Fibroblast of pulmonary artery (primary cell): ENCODE measurements at regions not wholly inside any gene's neighbourhood (a gene's known extent, or its start where the extent isn't known, plus 50 kb on each side); places are given as distances from the start of the nearest gene placed in this dataset.
A peak's percentile ranks its signal among the peaks of the same experiment; 100 is the strongest.
"Not testable (repeated sequence)": the region's sequence is repeated elsewhere in the genome, so short reads cannot be mapped to it uniquely, and the experiment has no call there.

Experiments
- DNase-seq: peaks from one replicate; pipeline ENCODE4 v3.0.0-alpha.2; 2010; ENCODE audit warnings: low read depth
- H3K4me3 ChIP-seq: replicated peaks from 2 replicates; pipeline ENCODE4 v1.5.1; 2011; ENCODE audit warnings: low read depth, mild to moderate bottlenecking, control low read depth, low read length, moderate library complexity
- TF ChIP-seq, protein P1 (sequence below): IDR thresholded peaks from 2 replicates; pipeline ENCODE4 v1.5.1; 2011; ENCODE audit warnings: mild to moderate bottlenecking, control low read depth, low read length, inconsistent platforms; ENCODE audit errors: missing control alignments

DNA sequence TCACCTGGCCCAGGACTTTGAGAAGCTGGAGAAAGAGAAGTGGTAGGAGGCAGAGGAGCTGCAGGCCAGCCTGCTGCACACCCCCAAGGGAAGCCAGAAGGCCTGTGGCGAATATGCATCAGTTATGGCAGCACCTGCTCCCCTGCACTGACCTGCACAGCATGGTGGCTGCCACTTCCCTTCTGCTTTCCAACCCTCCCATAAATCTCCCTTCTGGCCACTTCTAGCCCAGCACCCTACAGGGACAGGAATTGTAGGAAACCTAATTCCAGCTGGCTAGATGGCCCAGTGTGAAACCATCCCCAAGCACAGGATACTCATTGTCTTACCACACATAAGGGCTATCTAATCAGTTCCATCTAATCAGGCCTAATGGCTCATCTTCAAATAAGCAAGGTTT lies 136.3 kb downstream of the TBX3 start:
- TF ChIP-seq, protein P1, sequence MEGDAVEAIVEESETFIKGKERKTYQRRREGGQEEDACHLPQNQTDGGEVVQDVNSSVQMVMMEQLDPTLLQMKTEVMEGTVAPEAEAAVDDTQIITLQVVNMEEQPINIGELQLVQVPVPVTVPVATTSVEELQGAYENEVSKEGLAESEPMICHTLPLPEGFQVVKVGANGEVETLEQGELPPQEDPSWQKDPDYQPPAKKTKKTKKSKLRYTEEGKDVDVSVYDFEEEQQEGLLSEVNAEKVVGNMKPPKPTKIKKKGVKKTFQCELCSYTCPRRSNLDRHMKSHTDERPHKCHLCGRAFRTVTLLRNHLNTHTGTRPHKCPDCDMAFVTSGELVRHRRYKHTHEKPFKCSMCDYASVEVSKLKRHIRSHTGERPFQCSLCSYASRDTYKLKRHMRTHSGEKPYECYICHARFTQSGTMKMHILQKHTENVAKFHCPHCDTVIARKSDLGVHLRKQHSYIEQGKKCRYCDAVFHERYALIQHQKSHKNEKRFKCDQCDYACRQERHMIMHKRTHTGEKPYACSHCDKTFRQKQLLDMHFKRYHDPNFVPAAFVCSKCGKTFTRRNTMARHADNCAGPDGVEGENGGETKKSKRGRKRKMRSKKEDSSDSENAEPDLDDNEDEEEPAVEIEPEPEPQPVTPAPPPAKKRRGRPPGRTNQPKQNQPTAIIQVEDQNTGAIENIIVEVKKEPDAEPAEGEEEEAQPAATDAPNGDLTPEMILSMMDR, result no peak
- no peak for DNase-seq

GRCh38 chr12:114530417-114530816 lies 124.5 kb upstream of the TBX5 start:
- no peak for DNase-seq
- H3K4me3 ChIP-seq, result no peak overlapping the region
- TF ChIP-seq, protein P1, result no peak

More for the DNA sequence above, 136.3 kb downstream of the TBX3 start:
- H3K4me3 ChIP-seq, result no peak overlapping the region

GRCh38 chr12:114529966-114530365 lies 124.0 kb upstream of the TBX5 start:
- no peak overlapping the region for H3K4me3 ChIP-seq
- TF ChIP-seq, protein P1, result no peak

GRCh38 chr12:114528766-114529165 lies 122.8 kb upstream of the TBX5 start:
- no peak overlapping the region for H3K4me3 ChIP-seq
- DNase-seq, result no peak
- TF ChIP-seq, protein P1, result no peak

More at GRCh38 chr12:114529966-114530365, 124.0 kb upstream of the TBX5 start:
- peak; percentile 24 for DNase-seq

DNA sequence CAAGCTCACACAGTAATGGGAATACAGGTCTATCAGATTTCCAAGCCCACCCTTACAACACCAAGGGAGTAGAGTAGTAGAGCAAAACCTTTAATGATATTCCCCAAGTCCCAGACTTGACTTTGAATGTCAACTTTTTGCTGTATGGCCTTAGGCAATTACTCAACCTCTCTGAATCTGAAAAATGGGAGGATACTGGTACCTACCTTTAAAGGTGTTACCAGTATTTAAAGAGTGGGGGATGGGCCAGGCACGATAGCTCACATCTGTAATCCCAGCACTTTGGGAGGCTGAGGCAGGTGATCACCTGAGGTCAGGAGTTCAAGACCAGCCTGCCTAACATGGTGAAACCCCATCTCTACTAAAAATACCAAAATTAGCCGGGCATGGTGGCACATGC lies 115.2 kb upstream of the TBX5 start:
- DNase-seq, H3K4me3 ChIP-seq: not testable (repeated sequence)

DNA sequence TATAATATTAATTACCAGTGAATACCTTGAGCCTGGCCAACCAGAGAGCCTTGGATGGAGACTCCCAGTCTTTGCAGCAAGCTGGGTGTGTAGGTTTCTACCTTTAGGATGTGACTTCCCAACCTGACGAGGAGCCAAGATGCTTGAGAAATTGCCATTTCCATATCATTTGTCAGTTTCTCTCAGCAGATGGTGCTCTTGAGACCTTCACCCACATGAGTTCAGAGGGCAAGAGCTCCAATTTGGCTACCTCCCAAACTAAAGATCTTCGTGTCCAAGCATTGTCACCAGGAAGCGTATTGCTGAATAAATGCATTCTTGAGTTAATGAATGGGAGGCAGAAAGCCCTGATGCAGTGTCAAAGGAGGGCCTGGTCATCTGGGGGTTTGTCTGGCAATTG lies 106.4 kb upstream of the TBX5 start:
- H3K4me3 ChIP-seq, result no peak overlapping the region
- DNase-seq, result no peak
- TF ChIP-seq, protein P1, result no peak

DNA sequence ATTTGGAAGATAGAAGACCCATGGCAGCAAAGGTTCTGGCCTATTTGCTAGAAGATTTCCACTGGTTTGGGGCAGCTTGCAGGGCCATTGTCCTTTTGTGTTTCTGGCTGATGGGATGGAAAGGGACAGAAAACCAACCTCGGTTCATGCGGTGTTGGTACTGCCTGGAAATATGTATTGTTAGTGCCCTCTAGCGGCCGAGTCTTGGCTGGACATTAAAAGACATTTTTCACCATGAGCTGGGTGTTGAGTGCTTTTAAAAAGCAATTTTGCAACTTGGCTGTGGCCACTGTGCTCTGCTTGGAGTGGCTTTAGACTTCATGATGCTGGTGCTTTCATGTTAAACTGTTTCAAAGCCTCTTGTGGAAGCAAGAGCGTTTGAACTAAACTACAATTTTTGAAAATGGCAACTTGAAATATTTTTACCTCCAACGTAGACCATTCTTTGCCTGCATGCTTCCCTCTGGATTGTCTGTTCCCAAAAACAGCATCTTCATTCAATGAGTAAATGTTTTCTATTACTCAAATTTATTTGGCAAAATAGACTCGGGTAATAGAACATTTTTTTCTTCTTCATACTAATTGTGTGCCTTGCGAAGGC lies 102.7 kb upstream of the TBX5 start:
- TF ChIP-seq, protein P1, result peak; percentile 79
- H3K4me3 ChIP-seq, result no peak overlapping the region
- DNase-seq, result peak; percentile 86
